Natural killer cell (primary cell): ENCODE measurements at regions not wholly inside any gene's neighbourhood (a gene's known extent, or its start where the extent isn't known, plus 50 kb on each side); places are given as distances from the start of the nearest gene placed in this dataset.

Experiments used
- ATAC-seq, 3 donors: fragments of 150-1000 bp in 2 of 3; fragments of 200-7000 bp in 1 of 3; cut with Tn5 transposase; 1 replicate in 1 of 3; 2 replicates in 2 of 3; pipeline ENCODE4 v1.10.0; 2021; ENCODE audit warnings: mild to moderate bottlenecking in 2 of 3, moderate library complexity in 2 of 3
- DNase-seq, 2 donors: peaks; one replicate each; pipeline versions ENCODE4 v3.0.0 to v3.0.0-alpha.2; 2013 to 2021; ENCODE audit warnings: mixed read lengths in 1 of 2
- H3K27ac ChIP-seq: one replicate; pipeline ENCODE4 v1.5.1; 2013; ENCODE audit warnings: mild to moderate bottlenecking, low read length
- H3K27me3 ChIP-seq: one replicate; pipeline ENCODE4 v1.6.1; 2013; ENCODE audit warnings: low read length; ENCODE audit not compliant: control insufficient read depth, insufficient read depth
- H3K36me3 ChIP-seq: one replicate; pipeline ENCODE4 v1.6.1; 2013; ENCODE audit warnings: low read length; ENCODE audit not compliant: control insufficient read depth, insufficient read depth
- H3K4me1 ChIP-seq: one replicate; pipeline ENCODE4 v1.6.1; 2013; ENCODE audit warnings: low read length; ENCODE audit not compliant: control insufficient read depth, insufficient read depth
- H3K4me3 ChIP-seq: one replicate; pipeline ENCODE4 v1.5.1; 2013; ENCODE audit warnings: low read length
- H3K9me3 ChIP-seq: one replicate; pipeline ENCODE4 v1.6.1; 2013; ENCODE audit warnings: low read length; ENCODE audit not compliant: control insufficient read depth, insufficient read depth
- H3K27ac Mint-ChIP-seq, 2 donors: one replicate each; pipeline ENCODE4 v1.8.0; 2022; ENCODE audit warnings: mild to moderate bottlenecking in 2 of 2, mixed read lengths in 2 of 2, moderate library complexity in 1 of 2
- H3K27me3 Mint-ChIP-seq, 2 donors: one replicate each; pipeline ENCODE4 v1.8.0; 2022; ENCODE audit warnings: low read depth in 2 of 2, mixed read lengths in 2 of 2
- H3K36me3 Mint-ChIP-seq: one replicate; pipeline ENCODE4 v1.8.0; 2022; ENCODE audit warnings: mixed read lengths
- H3K4me1 Mint-ChIP-seq, 2 donors: one replicate each; pipeline ENCODE4 v1.8.0; 2022; ENCODE audit warnings: mixed read lengths in 2 of 2
- H3K4me3 Mint-ChIP-seq: one replicate; pipeline ENCODE4 v1.8.0; 2022; ENCODE audit warnings: mild to moderate bottlenecking, moderate library complexity, mixed read lengths
- H3K9me3 Mint-ChIP-seq, 2 donors: one replicate each; pipeline ENCODE4 v1.8.0; 2022; ENCODE audit warnings: mixed read lengths in 2 of 2
- CTCF ChIP-seq: fragments of 200-600 bp; IDR thresholded peaks from one replicate; pipeline ENCODE4 v1.8.0; 2022; ENCODE audit warnings: antibody characterized with exemption
- WGBS: methylation state at CpG from one replicate; pipeline ENCODE4 v1.1.7; 2013; ENCODE audit warnings: missing lambda C conversion rate; ENCODE audit not compliant: insufficient coverage; 5-methylcytosine and 5-hydroxymethylcytosine counted together
- intact Hi-C: fragments of 100-400 bp; cut with micrococcal nuclease; formaldehyde crosslinking; loops from one replicate; pipeline ENCODE4 v1.14.2; 2022

- Mint-ChIP-seq H3K9me3 (no peaks in the 10 kb centered on the region), H3K27me3 (no peaks in the 10 kb centered on the region), H3K4me3 (no peak overlapping the region), H3K36me3 (no peaks in the 10 kb centered on the region), H3K27ac (no peak overlapping the region), H3K4me1 (no peaks in the 10 kb centered on the region)
- no peak for ATAC-seq
- Histone ChIP-seq H3K4me3 (no peak overlapping the region), H3K27ac (no peak overlapping the region), H3K36me3 (no peaks in the 10 kb centered on the region), H3K9me3 (no peaks in the 10 kb centered on the region), H3K27me3 (no peaks in the 10 kb centered on the region), H3K4me1 (no peaks in the 10 kb centered on the region)
- DNase-seq, result no peak
- TF ChIP-seq CTCF, result no peak
- intact Hi-C loops, result no loop called here
These were observed 107.9 kb upstream of the DLX2 start for GRCh38 chr2:172210599-172210998.

GRCh38 chr2:172211512-172211911, 108.8 kb upstream of the DLX2 start:
- ATAC-seq (no peak), DNase-seq (no peak)
- 65% methylated on average over 3 of the region's 5 CpGs for WGBS
- H3K36me3 ChIP-seq, result no peaks in the 10 kb centered on the region
- Mint-ChIP-seq H3K36me3 (no peaks in the 10 kb centered on the region), H3K27ac (no peak overlapping the region), H3K27me3 (no peaks in the 10 kb centered on the region), H3K4me1 (no peaks in the 10 kb centered on the region), H3K9me3 (no peaks in the 10 kb centered on the region), H3K4me3 (no peak overlapping the region)
- no peaks in the 10 kb centered on the region for H3K4me1 ChIP-seq
- no peak overlapping the region for H3K27ac ChIP-seq
- H3K4me3 ChIP-seq, result no peak overlapping the region
- no peaks in the 10 kb centered on the region for H3K9me3 ChIP-seq
- no peaks in the 10 kb centered on the region for H3K27me3 ChIP-seq
- intact Hi-C loops, result no loop called here
- no peak for TF ChIP-seq CTCF

GRCh38 chr2:172213116-172213860, 110.6 kb upstream of the DLX2 start:
- H3K36me3 Mint-ChIP-seq, result no peaks in the 10 kb centered on the region
- intact Hi-C loops, result no loop called here
- Histone ChIP-seq H3K4me3 (no peak overlapping the region), H3K27ac (no peak overlapping the region), H3K36me3 (no peaks in the 10 kb centered on the region), H3K27me3 (no peaks in the 10 kb centered on the region), H3K4me1 (no peaks in the 10 kb centered on the region), H3K9me3 (no peaks in the 10 kb centered on the region)
- no peak overlapping the region for H3K27ac Mint-ChIP-seq
- no peaks in the 10 kb centered on the region for H3K27me3 Mint-ChIP-seq
- no peak for DNase-seq
- no peak for ATAC-seq
- no peaks in the 10 kb centered on the region for H3K4me1 Mint-ChIP-seq
- no peak overlapping the region for H3K4me3 Mint-ChIP-seq
- no peak for TF ChIP-seq CTCF
- 82% methylated on average over 11 of the region's 12 CpGs for WGBS
- H3K9me3 Mint-ChIP-seq, result no peaks in the 10 kb centered on the region

- Histone ChIP-seq H3K4me1 (no peaks in the 10 kb centered on the region), H3K27me3 (no peaks in the 10 kb centered on the region), H3K27ac (no peak overlapping the region), H3K9me3 (no peaks in the 10 kb centered on the region), H3K4me3 (no peak overlapping the region), H3K36me3 (no peaks in the 10 kb centered on the region)
- Mint-ChIP-seq H3K36me3 (no peaks in the 10 kb centered on the region), H3K4me1 (no peaks in the 10 kb centered on the region), H3K9me3 (no peaks in the 10 kb centered on the region), H3K4me3 (no peak overlapping the region), H3K27me3 (no peaks in the 10 kb centered on the region), H3K27ac (no peak overlapping the region)
- DNase-seq (no peak), ATAC-seq (no peak)
- TF ChIP-seq CTCF, result no peak
- WGBS, result 92% methylated on average over 1 of the region's 2 CpGs
- intact Hi-C loops, result no loop called here
These were observed 111.6 kb upstream of the DLX2 start for GRCh38 chr2:172214252-172214651.
